Liver (tissue), 8 donors: ENCODE measurements at regions not wholly inside any gene's neighbourhood (a gene's known extent, or its start where the extent isn't known, plus 50 kb on each side); places are given as distances from the start of the nearest gene placed in this dataset.

Source experiments
- DNase-seq: peaks from one replicate; pipeline ENCODE4 v3.0.0-alpha.2; 2017; ENCODE audit warnings: low spot score
- H3K27ac ChIP-seq, 2 donors: one replicate each; pipeline ENCODE4 v1.7.0; 2013; ENCODE audit warnings: inconsistent platforms in 2 of 2, low read length in 2 of 2, control low read depth in 1 of 2, low read depth in 1 of 2, mild to moderate bottlenecking in 1 of 2
- H3K27me3 ChIP-seq, 4 donors: one replicate each; pipeline versions ENCODE4 v1.6.1 to v1.7.0; 2013; ENCODE audit warnings: low read length in 3 of 4, inconsistent platforms in 1 of 4, mild to moderate bottlenecking in 1 of 4, moderate library complexity in 1 of 4; ENCODE audit not compliant: control insufficient read depth in 4 of 4, insufficient read depth in 4 of 4
- H3K36me3 ChIP-seq, 4 donors: one replicate each; pipeline versions ENCODE4 v1.6.1 to v1.7.0; 2013; ENCODE audit warnings: low read length in 3 of 4, mild to moderate bottlenecking in 3 of 4, low read depth in 1 of 4, moderate library complexity in 1 of 4; ENCODE audit not compliant: control insufficient read depth in 4 of 4, insufficient read depth in 3 of 4
- H3K4me1 ChIP-seq, 4 donors: one replicate each; pipeline versions ENCODE4 v1.6.1 to v1.7.0; 2013; ENCODE audit warnings: low read length in 3 of 4, mild to moderate bottlenecking in 3 of 4, moderate library complexity in 1 of 4; ENCODE audit not compliant: control insufficient read depth in 4 of 4, insufficient read depth in 4 of 4
- H3K4me3 ChIP-seq, 3 donors: one replicate each; pipeline versions ENCODE4 v1.6.1 to v1.7.0; 2013; ENCODE audit warnings: low read length in 3 of 3, control low read depth in 1 of 3, low read depth in 1 of 3, mild to moderate bottlenecking in 1 of 3
- H3K9ac ChIP-seq, 2 donors: one replicate each; pipeline ENCODE4 v1.7.0; 2013; ENCODE audit warnings: low read length in 2 of 2, mild to moderate bottlenecking in 2 of 2, moderate library complexity in 2 of 2, control low read depth in 1 of 2, low read depth in 1 of 2
- H3K9me3 ChIP-seq, 4 donors: one replicate each; pipeline versions ENCODE4 v1.6.1 to v1.7.0; 2013; ENCODE audit warnings: low read length in 3 of 4; ENCODE audit not compliant: control insufficient read depth in 4 of 4
- CTCF ChIP-seq: fragments of 150-350 bp; IDR thresholded peaks from 2 replicates; pipeline ENCODE4 v1.5.1; 2017; ENCODE audit warnings: improper control_type of control experiment, low read depth, low read length; ENCODE audit not compliant: missing input control
- EGR1 ChIP-seq, 2 donors: IDR thresholded peaks; 2 replicates each; pipeline ENCODE4 v1.6.1; 2016 to 2018; ENCODE audit warnings: antibody characterized with exemption in 2 of 2, low read depth in 2 of 2
- FOXA2 ChIP-seq: IDR thresholded peaks from 2 replicates; pipeline ENCODE4 v1.6.1; 2016; ENCODE audit warnings: antibody characterized with exemption
- GABPA ChIP-seq, 2 donors: IDR thresholded peaks in 1 of 2; conservative IDR thresholded peaks in 1 of 2; 2 replicates each; pipeline ENCODE4 v1.6.1; 2016; ENCODE audit warnings: antibody characterized with exemption in 2 of 2, mild to moderate bottlenecking in 1 of 2, moderate library complexity in 1 of 2
- MAX ChIP-seq: IDR thresholded peaks from 2 replicates; pipeline ENCODE4 v1.6.1; 2016; ENCODE audit warnings: antibody characterized with exemption
- NR2F2 ChIP-seq: IDR thresholded peaks from 2 replicates; pipeline ENCODE4 v1.6.1; 2016; ENCODE audit warnings: antibody characterized with exemption
- RAD21 ChIP-seq, 2 donors: IDR thresholded peaks; 2 replicates each; pipeline ENCODE4 v1.6.1; 2016; ENCODE audit warnings: antibody characterized with exemption in 2 of 2, mild to moderate bottlenecking in 2 of 2
- RXRA ChIP-seq, 2 donors: IDR thresholded peaks; 2 replicates each; pipeline ENCODE4 v1.6.1; 2017 to 2018; ENCODE audit warnings: antibody characterized with exemption in 2 of 2, mild to moderate bottlenecking in 1 of 2
- TAF1 ChIP-seq: conservative IDR thresholded peaks from 2 replicates; pipeline ENCODE4 v1.6.1; 2016; ENCODE audit warnings: antibody characterized with exemption, mild to moderate bottlenecking
- WGBS: extraction: QIAGEN DNeasy Blood & Tissue Kit; methylation state at CpG from one replicate; pipeline ENCODE4 v1.1.7; 2013; 5-methylcytosine and 5-hydroxymethylcytosine counted together
- TF ChIP-seq, protein P1 (sequence below): IDR thresholded peaks from 2 replicates; pipeline ENCODE4 v1.6.1; 2016; ENCODE audit warnings: antibody characterized with exemption, mild to moderate bottlenecking
- TF ChIP-seq, protein P2 (sequence below): IDR thresholded peaks from 2 replicates; pipeline ENCODE4 v1.6.1; 2016; ENCODE audit warnings: antibody characterized with exemption
- donor health status: healthy.
- donor health status: healthy.
- donor health status: healthy.
- donor health status: healthy.
- donor health status: healthy.

DNA sequence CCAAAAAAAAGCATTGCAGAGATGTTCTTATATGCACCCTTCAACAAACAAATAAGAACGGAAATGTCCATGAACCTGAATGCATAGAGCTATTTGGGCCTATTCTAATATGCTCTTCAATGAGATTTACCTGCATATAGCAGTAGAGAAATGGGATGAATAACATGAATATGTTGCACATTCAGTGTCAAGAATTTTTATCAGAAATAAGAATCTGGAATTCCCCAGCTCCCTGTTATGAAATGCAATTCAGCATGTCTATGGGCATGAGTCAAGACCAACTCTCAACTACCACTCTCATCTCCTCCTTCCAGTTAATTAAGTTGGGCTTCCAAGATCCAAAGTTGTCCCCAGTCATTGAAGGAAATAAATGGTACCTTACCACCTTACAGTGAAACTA, 133.7 kb upstream of the ALCAM start:
- DNase-seq = no peak
- Histone ChIP-seq H3K4me1 (no peaks in the 10 kb centered on the region), H3K27me3 (no peaks in the 10 kb centered on the region), H3K4me3 (no peak overlapping the region), H3K27ac (no peak overlapping the region), H3K9ac (no peak overlapping the region), H3K9me3 (no peaks in the 10 kb centered on the region), H3K36me3 (no peaks in the 10 kb centered on the region)
- 94% methylated on average over 1 of the region's 1 CpG for WGBS
- TF ChIP-seq GABPA (IDR thresholded peaks at IDR 0.05 in 1 of 2, conservative IDR thresholded peaks at IDR 0.05 in 1 of 2) = no peak
- TF ChIP-seq RAD21 (IDR thresholded peaks at IDR 0.05) = no peak
- TF ChIP-seq NR2F2 = no peak
- no peak for TF ChIP-seq CTCF
- TF ChIP-seq, protein P1, sequence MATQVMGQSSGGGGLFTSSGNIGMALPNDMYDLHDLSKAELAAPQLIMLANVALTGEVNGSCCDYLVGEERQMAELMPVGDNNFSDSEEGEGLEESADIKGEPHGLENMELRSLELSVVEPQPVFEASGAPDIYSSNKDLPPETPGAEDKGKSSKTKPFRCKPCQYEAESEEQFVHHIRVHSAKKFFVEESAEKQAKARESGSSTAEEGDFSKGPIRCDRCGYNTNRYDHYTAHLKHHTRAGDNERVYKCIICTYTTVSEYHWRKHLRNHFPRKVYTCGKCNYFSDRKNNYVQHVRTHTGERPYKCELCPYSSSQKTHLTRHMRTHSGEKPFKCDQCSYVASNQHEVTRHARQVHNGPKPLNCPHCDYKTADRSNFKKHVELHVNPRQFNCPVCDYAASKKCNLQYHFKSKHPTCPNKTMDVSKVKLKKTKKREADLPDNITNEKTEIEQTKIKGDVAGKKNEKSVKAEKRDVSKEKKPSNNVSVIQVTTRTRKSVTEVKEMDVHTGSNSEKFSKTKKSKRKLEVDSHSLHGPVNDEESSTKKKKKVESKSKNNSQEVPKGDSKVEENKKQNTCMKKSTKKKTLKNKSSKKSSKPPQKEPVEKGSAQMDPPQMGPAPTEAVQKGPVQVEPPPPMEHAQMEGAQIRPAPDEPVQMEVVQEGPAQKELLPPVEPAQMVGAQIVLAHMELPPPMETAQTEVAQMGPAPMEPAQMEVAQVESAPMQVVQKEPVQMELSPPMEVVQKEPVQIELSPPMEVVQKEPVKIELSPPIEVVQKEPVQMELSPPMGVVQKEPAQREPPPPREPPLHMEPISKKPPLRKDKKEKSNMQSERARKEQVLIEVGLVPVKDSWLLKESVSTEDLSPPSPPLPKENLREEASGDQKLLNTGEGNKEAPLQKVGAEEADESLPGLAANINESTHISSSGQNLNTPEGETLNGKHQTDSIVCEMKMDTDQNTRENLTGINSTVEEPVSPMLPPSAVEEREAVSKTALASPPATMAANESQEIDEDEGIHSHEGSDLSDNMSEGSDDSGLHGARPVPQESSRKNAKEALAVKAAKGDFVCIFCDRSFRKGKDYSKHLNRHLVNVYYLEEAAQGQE = no peak
- TF ChIP-seq, protein P2, sequence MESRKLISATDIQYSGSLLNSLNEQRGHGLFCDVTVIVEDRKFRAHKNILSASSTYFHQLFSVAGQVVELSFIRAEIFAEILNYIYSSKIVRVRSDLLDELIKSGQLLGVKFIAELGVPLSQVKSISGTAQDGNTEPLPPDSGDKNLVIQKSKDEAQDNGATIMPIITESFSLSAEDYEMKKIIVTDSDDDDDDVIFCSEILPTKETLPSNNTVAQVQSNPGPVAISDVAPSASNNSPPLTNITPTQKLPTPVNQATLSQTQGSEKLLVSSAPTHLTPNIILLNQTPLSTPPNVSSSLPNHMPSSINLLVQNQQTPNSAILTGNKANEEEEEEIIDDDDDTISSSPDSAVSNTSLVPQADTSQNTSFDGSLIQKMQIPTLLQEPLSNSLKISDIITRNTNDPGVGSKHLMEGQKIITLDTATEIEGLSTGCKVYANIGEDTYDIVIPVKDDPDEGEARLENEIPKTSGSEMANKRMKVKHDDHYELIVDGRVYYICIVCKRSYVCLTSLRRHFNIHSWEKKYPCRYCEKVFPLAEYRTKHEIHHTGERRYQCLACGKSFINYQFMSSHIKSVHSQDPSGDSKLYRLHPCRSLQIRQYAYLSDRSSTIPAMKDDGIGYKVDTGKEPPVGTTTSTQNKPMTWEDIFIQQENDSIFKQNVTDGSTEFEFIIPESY = no peak
- no peak for TF ChIP-seq MAX
- no peak for TF ChIP-seq TAF1
- TF ChIP-seq RXRA (IDR thresholded peaks at IDR 0.05) = no peak
- TF ChIP-seq FOXA2 = no peak
- no peak for TF ChIP-seq EGR1 (IDR thresholded peaks at IDR 0.05; ENCODE audit: low read depth in 2 of 2)

- H3K9ac ChIP-seq = no peak overlapping the region
- WGBS = 87% methylated on average over 2 of the region's 2 CpGs
- no peak overlapping the region for H3K4me3 ChIP-seq
These were observed 131.5 kb upstream of the ALCAM start for GRCh38 chr3:105235221-105235620.

More at GRCh38 chr3:105235221-105235620, 131.5 kb upstream of the ALCAM start:
- Histone ChIP-seq H3K9me3 (no peaks in the 10 kb centered on the region), H3K4me1 (no peaks in the 10 kb centered on the region), H3K27me3 (no peaks in the 10 kb centered on the region), H3K36me3 (no peaks in the 10 kb centered on the region), H3K27ac (no peak overlapping the region)
- TF ChIP-seq CTCF = no peak
- DNase-seq = no peak
